ENCODE measurements at regions not wholly inside any gene's neighbourhood (a gene's known extent, or its start where the extent isn't known, plus 50 kb on each side); places are given as distances from the start of the nearest gene placed in this dataset.

DNA sequence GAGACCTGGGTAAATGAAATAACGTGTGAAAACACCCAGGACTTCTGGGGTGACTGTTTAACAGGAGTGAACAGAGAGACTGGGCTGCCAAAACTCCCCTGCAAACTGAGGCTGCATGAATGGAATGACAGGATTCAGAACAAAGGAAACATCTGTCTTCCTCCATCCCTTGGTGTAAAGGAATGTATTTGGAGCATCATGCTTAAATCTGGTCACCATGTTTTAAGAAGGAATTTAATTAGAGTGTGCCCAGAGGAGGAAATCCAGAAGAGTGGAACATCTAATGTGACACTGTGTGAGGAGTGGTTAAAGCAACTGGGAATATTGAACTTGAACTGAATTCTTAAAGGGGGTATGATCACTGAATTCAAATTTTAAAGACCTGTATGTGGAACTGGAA is 437.2 kb downstream of the LIG4 start:
- no peak overlapping the region for H3K27ac ChIP-seq (ENCODE audit: insufficient read depth, low read depth, low read length)
- TF ChIP-seq, protein P1, sequence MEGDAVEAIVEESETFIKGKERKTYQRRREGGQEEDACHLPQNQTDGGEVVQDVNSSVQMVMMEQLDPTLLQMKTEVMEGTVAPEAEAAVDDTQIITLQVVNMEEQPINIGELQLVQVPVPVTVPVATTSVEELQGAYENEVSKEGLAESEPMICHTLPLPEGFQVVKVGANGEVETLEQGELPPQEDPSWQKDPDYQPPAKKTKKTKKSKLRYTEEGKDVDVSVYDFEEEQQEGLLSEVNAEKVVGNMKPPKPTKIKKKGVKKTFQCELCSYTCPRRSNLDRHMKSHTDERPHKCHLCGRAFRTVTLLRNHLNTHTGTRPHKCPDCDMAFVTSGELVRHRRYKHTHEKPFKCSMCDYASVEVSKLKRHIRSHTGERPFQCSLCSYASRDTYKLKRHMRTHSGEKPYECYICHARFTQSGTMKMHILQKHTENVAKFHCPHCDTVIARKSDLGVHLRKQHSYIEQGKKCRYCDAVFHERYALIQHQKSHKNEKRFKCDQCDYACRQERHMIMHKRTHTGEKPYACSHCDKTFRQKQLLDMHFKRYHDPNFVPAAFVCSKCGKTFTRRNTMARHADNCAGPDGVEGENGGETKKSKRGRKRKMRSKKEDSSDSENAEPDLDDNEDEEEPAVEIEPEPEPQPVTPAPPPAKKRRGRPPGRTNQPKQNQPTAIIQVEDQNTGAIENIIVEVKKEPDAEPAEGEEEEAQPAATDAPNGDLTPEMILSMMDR (IDR thresholded peaks at IDR 0.05; ENCODE audit: extremely low read depth in 1 of 2, insufficient read depth in 1 of 2, low read depth in 1 of 2, low read length in 2 of 2): no peak
- TF ChIP-seq POLR2AphosphoS5 (IDR thresholded peaks at IDR 0.05; ENCODE audit: insufficient read depth, low read depth, low read length) (no peak), MYC (IDR thresholded peaks at IDR 0.05; ENCODE audit: low read depth, low read length) (no peak), EZH2 (IDR thresholded peaks at IDR 0.05; ENCODE audit: borderline replicate concordance, low read depth, low read length, severe bottlenecking) (no peak), JUN (IDR thresholded peaks at IDR 0.05; ENCODE audit: borderline replicate concordance, insufficient read depth, insufficient read length, low read depth) (no peak), GATA2 (IDR thresholded peaks at IDR 0.05; ENCODE audit: insufficient read depth, insufficient read length, low read depth, low read length) (no peak), POLR2A (IDR thresholded peaks at IDR 0.05; ENCODE audit: low read depth, low read length) (no peak)
- TF ChIP-seq, protein P2, sequence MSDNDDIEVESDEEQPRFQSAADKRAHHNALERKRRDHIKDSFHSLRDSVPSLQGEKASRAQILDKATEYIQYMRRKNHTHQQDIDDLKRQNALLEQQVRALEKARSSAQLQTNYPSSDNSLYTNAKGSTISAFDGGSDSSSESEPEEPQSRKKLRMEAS (IDR thresholded peaks at IDR 0.05; ENCODE audit: insufficient read depth, insufficient read length): no peak
- H2AFZ ChIP-seq (ENCODE audit: low read depth, low read length): no peak overlapping the region
- no peak overlapping the region for H3K4me3 ChIP-seq (replicated peaks in 1 of 3; ENCODE audit: insufficient read depth in 1 of 3, low read depth in 1 of 3, low read length in 3 of 3)
- H3K79me2 ChIP-seq (ENCODE audit: control insufficient read depth, insufficient read depth, low read length): no peaks in the 10 kb centered on the region
- no peaks in the 10 kb centered on the region for H4K20me1 ChIP-seq (replicated peaks; ENCODE audit: control insufficient read depth, extremely low read depth, insufficient read depth, low read length)
- DNase-seq (ENCODE audit: low read depth, low spot score): peak; percentile 36
- H3K9me3 ChIP-seq (replicated peaks; ENCODE audit: control insufficient read depth, insufficient read depth, low read length): no peaks in the 10 kb centered on the region
- dilution Hi-C loops (cut with MboI; ENCODE audit: extremely low pct_ligation_motif_present, low sequenced_read_pairs) (no loop called here), intact Hi-C loops (cut with micrococcal nuclease) (loop anchor here (5.0 kb wide), 1 partner anchor 406 kb away; no protein-coding TSS in a partner anchor)
- no TSS peak for BruUV-seq (replicated peaks)
- H3K27me3 ChIP-seq (ENCODE audit: control insufficient read depth in 2 of 2, insufficient read depth in 2 of 2, low read length in 2 of 2): no peaks in the 10 kb centered on the region
- H3K4me2 ChIP-seq (ENCODE audit: insufficient read depth, low read length): no peak overlapping the region
- H3K9me1 ChIP-seq (replicated peaks; ENCODE audit: control insufficient read depth, extremely low read depth, insufficient read depth, low read length): no peaks in the 10 kb centered on the region
- no peaks in the 10 kb centered on the region for H3K36me3 ChIP-seq (ENCODE audit: control insufficient read depth in 2 of 2, extremely low read depth in 1 of 2, insufficient read depth in 2 of 2, low read length in 2 of 2)
- no peak for FAIRE-seq
- H3K9ac ChIP-seq (replicated peaks; ENCODE audit: extremely low read depth, insufficient read depth, low read length): no peak overlapping the region
- POLR2A ChIA-PET: no interaction called here
- CTCF ChIA-PET: interaction anchor here (1.8 kb wide), 1 partner anchor 9 kb away, joined by 8 read pairs; no protein-coding TSS in a partner anchor
- no peaks in the 10 kb centered on the region for H3K4me1 ChIP-seq (ENCODE audit: control insufficient read depth, extremely low read depth, insufficient read depth, low read length)
